ENCODE measurements at regions not wholly inside any gene's neighbourhood (a gene's known extent, or its start where the extent isn't known, plus 50 kb on each side); places are given as distances from the start of the nearest gene placed in this dataset.

- no peak for DNase-seq (ENCODE audit: low read depth in 2 of 2)
Observed at GRCh38 chr18:45487581-45487980, 127.7 kb upstream of the SLC14A2 start.

- DNase-seq (ENCODE audit: low read depth in 2 of 2), result no peak
Observed at GRCh38 chr18:45488645-45489044, 126.6 kb upstream of the SLC14A2 start.

- DNase-seq (ENCODE audit: low read depth in 2 of 2), result no peak
Observed at GRCh38 chr18:45493830-45494229, 121.4 kb upstream of the SLC14A2 start.

DNA sequence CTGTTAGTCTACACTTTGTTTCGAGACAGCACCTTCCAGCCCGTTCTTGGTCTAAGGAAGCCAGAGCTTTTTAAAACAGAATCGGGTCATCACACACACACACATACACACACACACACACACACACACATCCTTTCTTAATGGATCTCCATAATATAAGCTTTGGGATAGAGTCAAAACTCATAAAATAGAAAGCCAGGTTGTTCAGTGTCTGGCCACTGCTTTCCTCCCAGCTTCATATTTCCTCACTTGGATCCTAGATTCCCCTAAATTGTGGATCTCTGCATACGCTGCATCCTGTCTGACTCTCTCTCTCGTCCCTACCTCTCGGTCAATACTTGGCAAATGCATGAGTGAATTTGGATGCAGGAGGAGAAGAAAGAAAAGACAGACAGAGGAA, 120.5 kb upstream of the SLC14A2 start:
- no peak for DNase-seq (ENCODE audit: low read depth in 2 of 2)

GRCh38 chr18:45496741-45497140, 118.5 kb upstream of the SLC14A2 start:
- DNase-seq (ENCODE audit: low read depth in 2 of 2), result no peak

DNA sequence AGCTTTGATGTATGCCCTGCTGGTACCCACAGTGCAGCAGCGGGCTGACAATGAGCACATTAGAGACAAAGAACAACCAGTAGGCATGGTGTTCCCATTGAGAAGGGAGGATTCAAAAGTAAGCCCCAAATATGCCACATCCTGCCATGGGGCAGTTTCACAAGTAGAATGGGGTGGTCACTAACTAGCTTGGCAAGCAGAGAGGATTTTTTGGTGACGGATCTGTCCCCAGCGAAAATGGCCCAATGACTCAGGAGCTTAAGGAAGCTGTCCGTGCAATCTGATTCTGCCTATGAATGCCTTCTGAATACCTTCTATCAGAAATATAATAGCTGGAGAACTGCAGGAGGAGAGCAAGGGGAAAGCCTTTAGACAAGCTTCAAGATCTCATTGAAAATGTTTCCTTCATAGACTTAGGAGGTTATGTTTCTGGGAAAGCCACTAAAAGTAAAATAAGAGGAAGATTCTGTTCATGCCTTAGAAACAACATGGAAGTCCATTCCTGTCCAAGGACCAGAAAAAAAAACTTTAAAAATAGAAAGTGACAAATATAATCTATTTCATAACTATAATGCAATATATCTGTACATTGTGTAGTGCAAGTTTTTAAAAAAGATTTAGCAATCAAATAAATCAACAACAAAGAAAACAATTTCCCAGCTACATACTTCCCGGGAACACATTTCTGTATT, 117.5 kb upstream of the SLC14A2 start:
- DNase-seq (ENCODE audit: low read depth in 2 of 2), result no peak

DNA sequence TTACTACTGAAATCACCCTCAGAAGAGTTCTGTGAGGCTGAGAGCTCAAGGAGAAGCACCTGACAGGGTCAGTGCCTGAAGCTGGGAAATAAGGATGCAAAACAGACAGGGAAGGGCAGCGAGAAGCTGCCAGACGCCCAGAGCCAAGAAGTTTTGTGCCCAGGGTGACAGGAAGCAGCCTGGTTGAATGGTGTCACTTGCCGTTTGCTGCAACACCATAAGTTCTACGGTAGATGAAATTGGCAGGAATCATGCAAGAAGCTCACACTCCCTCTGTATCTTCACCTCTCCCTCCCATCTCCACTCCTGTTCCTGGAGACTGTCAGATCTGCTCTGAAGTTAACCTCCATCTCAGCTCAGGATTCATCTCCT, 117.0 kb upstream of the SLC14A2 start:
- DNase-seq (ENCODE audit: low read depth in 2 of 2), result no peak

DNA sequence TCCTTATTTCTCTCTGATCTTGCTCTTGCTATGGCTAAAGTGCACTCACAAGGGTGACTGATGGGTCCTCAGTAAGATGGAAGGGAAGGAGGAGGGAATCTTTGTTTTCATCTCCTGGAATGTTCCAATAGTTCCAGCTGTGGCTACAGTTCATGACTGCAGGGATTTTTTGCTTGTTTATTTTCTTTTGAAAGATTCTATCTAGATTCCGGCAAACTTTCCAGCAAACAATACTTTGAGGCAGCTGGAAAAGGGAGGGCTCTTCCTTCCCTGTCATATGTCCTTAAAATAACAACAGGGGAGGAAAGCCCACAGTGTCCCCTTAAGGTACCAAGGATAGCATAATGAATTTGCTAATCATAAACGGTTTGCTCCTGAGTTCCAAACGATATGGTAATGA, 111.3 kb upstream of the SLC14A2 start:
- no peak for DNase-seq (ENCODE audit: low read depth in 2 of 2)

GRCh38 chr18:45505497-45506206, 109.6 kb upstream of the SLC14A2 start:
- DNase-seq (ENCODE audit: low read depth in 2 of 2), result no peak

DNA sequence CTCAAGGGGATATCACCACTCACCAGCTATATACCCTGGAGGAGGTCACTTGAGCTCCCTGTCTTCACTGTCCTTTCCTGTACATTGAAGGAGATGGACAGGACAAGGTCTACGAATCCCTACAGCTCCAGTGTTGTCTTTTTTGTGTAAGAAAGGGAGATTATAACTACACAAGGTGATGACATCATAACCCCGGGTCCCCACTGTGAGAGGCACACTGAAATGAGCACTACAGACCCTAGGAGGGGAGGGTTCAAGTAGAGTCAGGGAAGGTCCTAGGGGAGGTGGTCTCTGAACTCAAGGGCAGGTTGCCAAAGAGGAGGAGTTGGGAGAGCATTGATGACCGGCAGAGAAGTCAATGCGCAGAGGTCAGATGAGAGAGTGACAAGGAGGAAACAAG, 108.3 kb upstream of the SLC14A2 start:
- no peak for DNase-seq (ENCODE audit: low read depth in 2 of 2)

DNA sequence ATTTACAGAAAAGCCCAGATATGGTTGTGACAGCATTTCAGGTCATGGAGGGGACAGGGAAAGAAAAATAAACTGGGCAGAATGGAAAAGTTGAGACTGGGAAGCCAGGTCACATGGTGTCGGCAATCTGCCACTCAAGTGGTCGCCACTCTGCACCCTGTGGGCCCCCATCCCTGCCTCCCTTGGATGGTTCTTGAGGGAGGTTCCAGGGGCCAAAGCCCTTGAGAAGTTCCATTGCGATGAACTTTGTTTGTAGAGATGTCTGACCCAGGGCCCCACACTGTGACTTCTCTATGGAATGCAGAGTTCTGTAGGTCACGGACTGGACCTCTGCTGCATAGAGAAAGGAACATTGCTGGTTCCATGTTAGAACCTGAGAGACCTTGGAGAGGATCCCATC, 105.7 kb upstream of the SLC14A2 start:
- no peak for DNase-seq (ENCODE audit: low read depth in 2 of 2)

GRCh38 chr18:45510656-45511055, 104.6 kb upstream of the SLC14A2 start:
- DNase-seq (ENCODE audit: low read depth in 2 of 2), result no peak

- no peak for DNase-seq (ENCODE audit: low read depth in 2 of 2)
Observed at GRCh38 chr18:45512363-45512953, 102.8 kb upstream of the SLC14A2 start.

- DNase-seq (ENCODE audit: low read depth in 2 of 2), result no peak
Observed at GRCh38 chr18:45517181-45517741, 98.0 kb upstream of the SLC14A2 start.

- DNase-seq (ENCODE audit: low read depth in 2 of 2), result no peak
Observed at GRCh38 chr18:45518311-45519155, 96.7 kb upstream of the SLC14A2 start.

DNA sequence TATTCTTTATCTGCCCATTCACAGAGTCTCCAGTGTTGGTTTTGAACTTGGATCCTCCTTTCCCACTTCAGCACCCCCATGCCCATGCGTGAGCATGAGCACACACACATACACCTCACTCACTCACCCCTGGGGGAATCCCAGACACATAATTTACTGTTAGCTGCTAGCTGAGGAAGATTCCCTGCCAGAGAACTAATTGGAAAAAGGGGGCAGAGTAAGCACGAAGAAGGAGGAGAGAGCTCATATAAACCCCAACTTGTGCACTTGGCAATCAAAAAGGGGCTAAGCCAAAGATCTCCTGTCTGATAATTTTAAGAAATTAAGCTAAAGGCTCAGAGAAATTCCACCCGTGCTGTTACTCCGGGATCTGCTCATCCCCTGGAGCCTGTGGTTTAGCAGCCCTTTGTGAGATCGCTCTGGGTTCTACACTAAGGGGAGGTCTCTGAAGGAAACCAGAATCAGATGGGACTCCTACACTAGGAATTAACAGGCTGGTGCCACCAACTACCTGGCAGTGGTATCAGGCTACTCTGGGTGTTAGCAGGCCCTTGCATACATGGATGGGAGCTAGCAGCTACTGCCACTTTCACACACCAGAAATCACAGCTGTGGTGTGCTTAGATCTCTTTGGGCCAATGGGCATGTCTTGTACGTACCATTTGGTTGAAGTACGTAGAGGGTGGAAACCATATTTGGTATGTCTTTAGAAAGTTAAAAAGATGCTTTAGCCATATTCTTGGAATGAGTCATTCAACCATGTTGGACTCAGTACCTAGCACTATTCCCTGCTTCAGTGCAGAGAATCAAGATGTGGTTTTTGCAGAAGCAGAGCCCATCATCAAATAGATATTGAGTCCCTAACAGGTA, 95.6 kb upstream of the SLC14A2 start:
- no peak for DNase-seq (ENCODE audit: low read depth in 2 of 2)

DNA sequence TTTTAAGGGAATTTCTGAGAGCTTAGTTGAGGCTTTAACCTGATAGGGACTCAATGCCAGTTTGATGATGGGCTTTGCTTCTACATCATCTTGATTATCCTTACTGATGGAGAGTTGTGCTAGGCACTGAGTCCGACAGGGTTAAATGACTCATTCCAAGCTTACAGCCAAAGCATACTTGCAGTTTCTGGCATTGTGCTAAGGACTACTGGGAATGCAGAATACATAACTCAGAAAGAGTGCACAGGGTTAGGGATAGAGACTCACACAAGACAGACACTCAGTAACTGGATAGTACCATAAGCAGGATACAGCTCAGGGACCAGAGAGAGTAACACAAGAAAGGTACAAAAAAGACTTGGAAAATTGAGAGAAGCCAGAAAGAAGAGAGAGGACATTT, 94.1 kb upstream of the SLC14A2 start:
- DNase-seq (ENCODE audit: low read depth in 2 of 2), result no peak

GRCh38 chr18:45521777-45522176, 93.5 kb upstream of the SLC14A2 start:
- no peak for DNase-seq (ENCODE audit: low read depth in 2 of 2)

GRCh38 chr18:45522371-45522770, 92.9 kb upstream of the SLC14A2 start:
- DNase-seq (ENCODE audit: low read depth in 2 of 2), result no peak

DNA sequence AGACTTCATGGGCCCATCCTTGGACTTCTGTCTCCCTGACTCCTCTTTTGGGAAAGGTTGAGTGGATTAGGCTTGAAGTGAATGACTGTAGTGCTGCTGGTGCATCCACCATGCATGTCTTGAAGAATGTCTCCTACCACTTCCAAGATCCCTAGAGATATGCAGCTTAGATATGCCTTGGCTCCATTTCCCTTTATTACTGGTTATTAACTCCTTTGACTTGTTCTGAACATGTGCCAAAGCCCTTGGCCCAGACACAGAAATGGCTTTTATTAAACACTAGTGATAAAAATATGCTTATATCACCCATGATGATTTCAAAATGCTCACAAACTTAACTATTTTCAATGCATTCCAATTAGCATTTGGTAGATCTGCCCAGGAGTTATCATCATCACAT, 90.0 kb upstream of the SLC14A2 start:
- no peak for DNase-seq (ENCODE audit: low read depth in 2 of 2)

Data from activated CD8-positive, alpha-beta memory T cell treated with anti-CD3 and anti-CD28 coated beads for 4 hours (primary cell).